Endothelial cell (in vitro differentiated cells): ENCODE measurements at regions not wholly inside any gene's neighbourhood (a gene's known extent, or its start where the extent isn't known, plus 50 kb on each side); places are given as distances from the start of the nearest gene placed in this dataset.

ENCODE experiments used
- DNase-seq: peaks from one replicate; pipeline ENCODE4 v3.0.0; 2021; ENCODE audit warnings: low spot score
- H3K27ac Mint-ChIP-seq: one replicate; pipeline ENCODE4 v1.8.0; 2021; ENCODE audit warnings: mixed read lengths, inconsistent platforms; ENCODE audit not compliant: unreplicated experiment
- H3K27me3 Mint-ChIP-seq: one replicate; pipeline ENCODE4 v1.8.0; 2021; ENCODE audit warnings: mild to moderate bottlenecking, moderate library complexity, mixed read lengths, inconsistent platforms; ENCODE audit not compliant: unreplicated experiment
- H3K36me3 Mint-ChIP-seq: one replicate; pipeline ENCODE4 v1.8.0; 2021; ENCODE audit warnings: mild to moderate bottlenecking, low read depth, mixed read lengths, inconsistent platforms; ENCODE audit not compliant: unreplicated experiment
- H3K4me1 Mint-ChIP-seq: one replicate; pipeline ENCODE4 v1.8.0; 2021; ENCODE audit warnings: mild to moderate bottlenecking, mixed read lengths, inconsistent platforms; ENCODE audit not compliant: unreplicated experiment
- H3K4me3 Mint-ChIP-seq: one replicate; pipeline ENCODE4 v1.8.0; 2021; ENCODE audit warnings: mild to moderate bottlenecking, mixed read lengths, inconsistent platforms; ENCODE audit not compliant: unreplicated experiment
- H3K9me3 Mint-ChIP-seq: one replicate; pipeline ENCODE4 v1.8.0; 2021; ENCODE audit warnings: mixed read lengths, inconsistent platforms; ENCODE audit not compliant: unreplicated experiment
- CTCF ChIP-seq: fragments of 200-600 bp; sonication (generic); IDR thresholded peaks from one replicate; pipeline ENCODE4 v1.5.0; 2021; ENCODE audit warnings: antibody characterized with exemption; ENCODE audit not compliant: unreplicated experiment

- no peak overlapping the region for H3K27ac Mint-ChIP-seq
- no peaks in the 10 kb centered on the region for H3K27me3 Mint-ChIP-seq
- no peak for DNase-seq
- H3K4me1 Mint-ChIP-seq: no peaks in the 10 kb centered on the region
- H3K9me3 Mint-ChIP-seq: no peaks in the 10 kb centered on the region
- no peaks in the 10 kb centered on the region for H3K36me3 Mint-ChIP-seq
- no peak overlapping the region for H3K4me3 Mint-ChIP-seq
- no peak for TF ChIP-seq CTCF
These were observed 98.2 kb upstream of the GCFC2 start for GRCh38 chr2:75808793-75809535.

DNA sequence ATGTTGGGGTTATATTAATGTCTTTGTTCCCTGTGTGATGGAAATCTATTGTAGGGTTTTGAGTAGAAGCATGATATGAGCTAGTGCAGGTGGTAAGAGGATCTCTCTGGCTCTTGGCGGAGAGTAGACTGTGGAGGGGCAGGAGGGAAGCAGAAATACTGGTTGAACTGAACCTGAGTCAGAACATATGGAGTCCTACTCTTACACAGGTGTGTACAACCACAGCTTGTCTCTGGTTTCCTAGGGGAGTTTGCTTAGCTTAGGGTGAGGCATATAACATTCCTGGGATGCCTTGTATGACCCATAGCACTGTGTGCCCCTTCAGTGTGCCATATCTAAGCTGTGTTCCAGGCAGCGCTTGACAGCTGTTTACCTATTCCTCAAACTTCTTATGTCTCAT is 97.3 kb upstream of the GCFC2 start:
- no peak for TF ChIP-seq CTCF
- H3K4me1 Mint-ChIP-seq: no peaks in the 10 kb centered on the region
- H3K27me3 Mint-ChIP-seq: no peaks in the 10 kb centered on the region
- no peak for DNase-seq
- H3K36me3 Mint-ChIP-seq: no peaks in the 10 kb centered on the region
- no peaks in the 10 kb centered on the region for H3K9me3 Mint-ChIP-seq
- no peak overlapping the region for H3K27ac Mint-ChIP-seq
- no peak overlapping the region for H3K4me3 Mint-ChIP-seq

- H3K4me1 Mint-ChIP-seq: no peaks in the 10 kb centered on the region
- no peaks in the 10 kb centered on the region for H3K9me3 Mint-ChIP-seq
- no peak for TF ChIP-seq CTCF
- DNase-seq: no peak
- H3K27ac Mint-ChIP-seq: no peak overlapping the region
- H3K4me3 Mint-ChIP-seq: no peak overlapping the region
- peaks cover 4% of the 10 kb centered on the region for H3K27me3 Mint-ChIP-seq
- no peaks in the 10 kb centered on the region for H3K36me3 Mint-ChIP-seq
These were observed 90.7 kb upstream of the GCFC2 start for GRCh38 chr2:75801234-75801982.

DNA sequence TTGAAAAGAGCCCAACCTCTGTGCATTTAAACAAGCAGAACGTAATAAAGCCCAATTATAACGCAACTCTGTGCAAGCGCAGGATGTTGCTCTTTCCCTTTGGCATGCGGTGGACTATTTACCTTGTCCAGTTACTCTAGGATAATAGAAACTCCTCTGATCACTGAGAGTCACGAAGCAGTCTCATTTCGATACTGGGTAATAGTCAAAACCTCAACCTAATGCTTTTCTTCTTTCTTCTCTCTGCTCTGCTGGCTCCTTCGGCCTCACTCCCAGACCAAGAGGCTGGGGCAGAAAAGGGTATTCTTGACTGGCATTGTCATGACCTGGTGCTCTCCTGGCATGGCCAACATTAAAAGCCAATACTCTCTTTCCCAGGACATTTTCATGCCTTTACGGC is 89.7 kb upstream of the GCFC2 start:
- Mint-ChIP-seq H3K4me1 (no peaks in the 10 kb centered on the region), H3K27ac (no peak overlapping the region), H3K36me3 (no peaks in the 10 kb centered on the region), H3K9me3 (no peaks in the 10 kb centered on the region), H3K27me3 (peaks cover 4% of the 10 kb centered on the region), H3K4me3 (no peak overlapping the region)
- no peak for TF ChIP-seq CTCF
- no peak for DNase-seq

DNA sequence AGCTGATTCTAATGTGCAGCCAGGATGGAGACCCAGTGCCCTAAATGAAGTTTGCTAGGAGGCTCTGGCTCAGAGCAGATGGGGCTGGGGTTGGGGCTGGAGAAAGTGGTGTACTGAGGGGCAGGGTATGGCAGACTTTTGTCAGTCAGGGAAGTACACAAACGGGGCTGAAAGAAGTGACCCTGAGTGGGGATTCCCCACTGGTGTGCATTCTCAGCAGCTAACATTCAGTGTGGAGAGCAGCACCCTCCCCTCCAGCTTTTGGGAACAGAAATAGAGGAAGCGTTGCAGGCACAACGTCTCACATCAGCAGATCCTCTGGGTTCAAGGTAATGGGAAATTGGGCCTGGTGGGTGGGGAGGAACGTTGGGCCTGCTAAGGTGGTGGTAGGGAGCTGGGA is 89.1 kb upstream of the GCFC2 start:
- no peaks in the 10 kb centered on the region for H3K36me3 Mint-ChIP-seq
- H3K27me3 Mint-ChIP-seq: peaks cover 4% of the 10 kb centered on the region
- H3K9me3 Mint-ChIP-seq: no peaks in the 10 kb centered on the region
- no peak overlapping the region for H3K4me3 Mint-ChIP-seq
- no peaks in the 10 kb centered on the region for H3K4me1 Mint-ChIP-seq
- DNase-seq: no peak
- TF ChIP-seq CTCF: no peak
- no peak overlapping the region for H3K27ac Mint-ChIP-seq
